ENCODE measurements at regions not wholly inside any gene's neighbourhood (a gene's known extent, or its start where the extent isn't known, plus 50 kb on each side); places are given as distances from the start of the nearest gene placed in this dataset.

DNA sequence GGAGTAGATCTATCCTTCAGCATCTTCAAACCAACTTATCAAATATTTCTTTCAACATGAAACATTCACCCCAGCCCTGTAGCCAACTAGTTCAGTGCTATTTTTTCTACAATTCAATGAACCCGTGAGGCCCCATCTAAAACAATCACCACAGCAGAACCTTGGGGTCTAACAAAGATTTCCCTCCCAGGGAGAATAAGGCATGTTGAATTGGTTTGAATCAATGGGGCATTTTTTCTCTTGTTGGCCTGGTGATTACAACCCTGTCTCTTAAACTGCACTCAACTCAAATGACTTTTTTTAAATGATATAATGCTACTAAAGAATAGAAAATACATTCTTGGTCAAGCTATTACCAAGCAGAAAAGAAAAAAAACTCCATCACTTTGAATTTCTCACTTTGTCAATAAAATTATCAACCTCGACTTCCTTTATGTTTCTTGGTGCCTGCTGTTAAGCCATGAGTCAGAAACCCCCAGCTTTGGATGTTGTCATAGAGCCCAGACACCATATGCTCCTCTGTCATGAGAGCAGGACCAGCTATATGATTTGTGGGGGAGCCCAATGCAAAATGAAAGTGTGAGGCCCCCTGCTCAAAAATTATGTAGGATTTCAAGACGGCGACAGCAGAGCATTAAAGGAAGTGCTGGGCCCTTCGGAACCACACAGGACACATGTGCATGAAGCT lies 282.4 kb downstream of the MEIS1 start:
- DNase-seq (ENCODE audit: low read depth, low spot score): no peak
- H2AFZ ChIP-seq (ENCODE audit: low read depth, low read length): no peak overlapping the region
- H3K4me3 ChIP-seq (replicated peaks in 1 of 3; ENCODE audit: insufficient read depth in 1 of 3, low read depth in 1 of 3, low read length in 3 of 3): no peak overlapping the region
- no peak overlapping the region for H3K9ac ChIP-seq (replicated peaks; ENCODE audit: extremely low read depth, insufficient read depth, low read length)
- H3K9me1 ChIP-seq (replicated peaks; ENCODE audit: control insufficient read depth, extremely low read depth, insufficient read depth, low read length): no peaks in the 10 kb centered on the region
- no peaks in the 10 kb centered on the region for H3K79me2 ChIP-seq (ENCODE audit: control insufficient read depth, insufficient read depth, low read length)
- H3K4me1 ChIP-seq (ENCODE audit: control insufficient read depth, extremely low read depth, insufficient read depth, low read length): no peaks in the 10 kb centered on the region
- H3K27me3 ChIP-seq (ENCODE audit: control insufficient read depth in 2 of 2, insufficient read depth in 2 of 2, low read length in 2 of 2): no peaks in the 10 kb centered on the region
- no peaks in the 10 kb centered on the region for H4K20me1 ChIP-seq (replicated peaks; ENCODE audit: control insufficient read depth, extremely low read depth, insufficient read depth, low read length)
- ChIA-PET POLR2A (no interaction called here), CTCF (no interaction called here)
- dilution Hi-C loops (cut with MboI; ENCODE audit: extremely low pct_ligation_motif_present, low sequenced_read_pairs) (no loop called here), intact Hi-C loops (cut with micrococcal nuclease) (no loop called here)
- no TSS peak for BruUV-seq (replicated peaks)
- no peak for TF ChIP-seq POLR2A (IDR thresholded peaks at IDR 0.05; ENCODE audit: low read depth, low read length)
- TF ChIP-seq MYC (IDR thresholded peaks at IDR 0.05; ENCODE audit: low read depth, low read length): no peak
- no peak overlapping the region for H3K4me2 ChIP-seq (ENCODE audit: insufficient read depth, low read length)
- no peaks in the 10 kb centered on the region for H3K9me3 ChIP-seq (replicated peaks; ENCODE audit: control insufficient read depth, insufficient read depth, low read length)
- H3K36me3 ChIP-seq (ENCODE audit: control insufficient read depth in 2 of 2, extremely low read depth in 1 of 2, insufficient read depth in 2 of 2, low read length in 2 of 2): no peaks in the 10 kb centered on the region
- no peak for FAIRE-seq
- no peak overlapping the region for H3K27ac ChIP-seq (ENCODE audit: insufficient read depth, low read depth, low read length)

DNA sequence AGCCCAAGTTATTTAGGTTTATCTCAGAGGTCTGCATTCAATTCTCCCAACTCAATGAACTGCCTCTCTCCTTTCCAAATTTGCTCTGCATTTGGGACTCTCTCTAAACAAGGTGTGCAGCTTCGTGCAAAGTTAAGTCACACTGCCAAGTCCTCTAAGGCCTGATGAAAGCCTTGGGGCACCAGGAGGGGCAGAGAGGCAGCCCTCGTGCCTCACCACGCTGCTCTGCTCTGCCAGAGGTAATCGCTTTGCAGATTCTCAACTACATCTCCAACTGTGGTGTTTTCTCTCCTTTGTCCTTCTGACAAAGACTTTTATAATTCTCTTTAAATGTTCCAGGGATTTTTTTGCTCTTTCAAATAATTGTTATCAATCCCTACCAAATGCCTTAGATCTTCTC lies 283.0 kb downstream of the MEIS1 start:
- no peak for TF ChIP-seq GATA2 (IDR thresholded peaks at IDR 0.05; ENCODE audit: insufficient read depth, insufficient read length, low read depth, low read length)
- TF ChIP-seq POLR2AphosphoS5 (IDR thresholded peaks at IDR 0.05; ENCODE audit: insufficient read depth, low read depth, low read length): no peak
- TF ChIP-seq EZH2 (IDR thresholded peaks at IDR 0.05; ENCODE audit: borderline replicate concordance, low read depth, low read length, severe bottlenecking): no peak
- no peak for TF ChIP-seq MYC (IDR thresholded peaks at IDR 0.05; ENCODE audit: low read depth, low read length)
- TF ChIP-seq, protein P1, sequence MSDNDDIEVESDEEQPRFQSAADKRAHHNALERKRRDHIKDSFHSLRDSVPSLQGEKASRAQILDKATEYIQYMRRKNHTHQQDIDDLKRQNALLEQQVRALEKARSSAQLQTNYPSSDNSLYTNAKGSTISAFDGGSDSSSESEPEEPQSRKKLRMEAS (IDR thresholded peaks at IDR 0.05; ENCODE audit: insufficient read depth, insufficient read length): no peak
- no peak for TF ChIP-seq FOS (IDR thresholded peaks at IDR 0.05; ENCODE audit: borderline replicate concordance, insufficient read depth, low read length)
- no peak for TF ChIP-seq JUN (IDR thresholded peaks at IDR 0.05; ENCODE audit: borderline replicate concordance, insufficient read depth, insufficient read length, low read depth)
- TF ChIP-seq, protein P2, sequence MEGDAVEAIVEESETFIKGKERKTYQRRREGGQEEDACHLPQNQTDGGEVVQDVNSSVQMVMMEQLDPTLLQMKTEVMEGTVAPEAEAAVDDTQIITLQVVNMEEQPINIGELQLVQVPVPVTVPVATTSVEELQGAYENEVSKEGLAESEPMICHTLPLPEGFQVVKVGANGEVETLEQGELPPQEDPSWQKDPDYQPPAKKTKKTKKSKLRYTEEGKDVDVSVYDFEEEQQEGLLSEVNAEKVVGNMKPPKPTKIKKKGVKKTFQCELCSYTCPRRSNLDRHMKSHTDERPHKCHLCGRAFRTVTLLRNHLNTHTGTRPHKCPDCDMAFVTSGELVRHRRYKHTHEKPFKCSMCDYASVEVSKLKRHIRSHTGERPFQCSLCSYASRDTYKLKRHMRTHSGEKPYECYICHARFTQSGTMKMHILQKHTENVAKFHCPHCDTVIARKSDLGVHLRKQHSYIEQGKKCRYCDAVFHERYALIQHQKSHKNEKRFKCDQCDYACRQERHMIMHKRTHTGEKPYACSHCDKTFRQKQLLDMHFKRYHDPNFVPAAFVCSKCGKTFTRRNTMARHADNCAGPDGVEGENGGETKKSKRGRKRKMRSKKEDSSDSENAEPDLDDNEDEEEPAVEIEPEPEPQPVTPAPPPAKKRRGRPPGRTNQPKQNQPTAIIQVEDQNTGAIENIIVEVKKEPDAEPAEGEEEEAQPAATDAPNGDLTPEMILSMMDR (IDR thresholded peaks at IDR 0.05; ENCODE audit: extremely low read depth in 1 of 2, insufficient read depth in 1 of 2, low read depth in 1 of 2, low read length in 2 of 2): no peak
- TF ChIP-seq POLR2A (IDR thresholded peaks at IDR 0.05; ENCODE audit: low read depth, low read length): no peak
- POLR2A ChIA-PET: no interaction called here
- DNase-seq (ENCODE audit: low read depth, low spot score) (no peak), FAIRE-seq (no peak)
- H3K36me3 ChIP-seq (ENCODE audit: control insufficient read depth in 2 of 2, extremely low read depth in 1 of 2, insufficient read depth in 2 of 2, low read length in 2 of 2): no peaks in the 10 kb centered on the region
- H3K79me2 ChIP-seq (ENCODE audit: control insufficient read depth, insufficient read depth, low read length): no peaks in the 10 kb centered on the region
- CTCF ChIA-PET: no interaction called here
- no peak overlapping the region for H2AFZ ChIP-seq (ENCODE audit: low read depth, low read length)
- H3K4me1 ChIP-seq (ENCODE audit: control insufficient read depth, extremely low read depth, insufficient read depth, low read length): no peaks in the 10 kb centered on the region
- dilution Hi-C loops (cut with MboI; ENCODE audit: extremely low pct_ligation_motif_present, low sequenced_read_pairs) (no loop called here), intact Hi-C loops (cut with micrococcal nuclease) (no loop called here)
- H3K9ac ChIP-seq (replicated peaks; ENCODE audit: extremely low read depth, insufficient read depth, low read length): no peak overlapping the region
- no peaks in the 10 kb centered on the region for H3K27me3 ChIP-seq (ENCODE audit: control insufficient read depth in 2 of 2, insufficient read depth in 2 of 2, low read length in 2 of 2)
- H3K4me3 ChIP-seq (replicated peaks in 1 of 3; ENCODE audit: insufficient read depth in 1 of 3, low read depth in 1 of 3, low read length in 3 of 3): no peak overlapping the region
- no peak overlapping the region for H3K4me2 ChIP-seq (ENCODE audit: insufficient read depth, low read length)
- no TSS peak for BruUV-seq (replicated peaks)
- H4K20me1 ChIP-seq (replicated peaks; ENCODE audit: control insufficient read depth, extremely low read depth, insufficient read depth, low read length): no peaks in the 10 kb centered on the region
- no peak overlapping the region for H3K27ac ChIP-seq (ENCODE audit: insufficient read depth, low read depth, low read length)
- H3K9me1 ChIP-seq (replicated peaks; ENCODE audit: control insufficient read depth, extremely low read depth, insufficient read depth, low read length): no peaks in the 10 kb centered on the region
- H3K9me3 ChIP-seq (replicated peaks; ENCODE audit: control insufficient read depth, insufficient read depth, low read length): no peaks in the 10 kb centered on the region

Measured in endothelial cell of umbilical vein (primary cell).